ENCODE measurements at regions not wholly inside any gene's neighbourhood (a gene's known extent, or its start where the extent isn't known, plus 50 kb on each side); places are given as distances from the start of the nearest gene placed in this dataset.

DNA sequence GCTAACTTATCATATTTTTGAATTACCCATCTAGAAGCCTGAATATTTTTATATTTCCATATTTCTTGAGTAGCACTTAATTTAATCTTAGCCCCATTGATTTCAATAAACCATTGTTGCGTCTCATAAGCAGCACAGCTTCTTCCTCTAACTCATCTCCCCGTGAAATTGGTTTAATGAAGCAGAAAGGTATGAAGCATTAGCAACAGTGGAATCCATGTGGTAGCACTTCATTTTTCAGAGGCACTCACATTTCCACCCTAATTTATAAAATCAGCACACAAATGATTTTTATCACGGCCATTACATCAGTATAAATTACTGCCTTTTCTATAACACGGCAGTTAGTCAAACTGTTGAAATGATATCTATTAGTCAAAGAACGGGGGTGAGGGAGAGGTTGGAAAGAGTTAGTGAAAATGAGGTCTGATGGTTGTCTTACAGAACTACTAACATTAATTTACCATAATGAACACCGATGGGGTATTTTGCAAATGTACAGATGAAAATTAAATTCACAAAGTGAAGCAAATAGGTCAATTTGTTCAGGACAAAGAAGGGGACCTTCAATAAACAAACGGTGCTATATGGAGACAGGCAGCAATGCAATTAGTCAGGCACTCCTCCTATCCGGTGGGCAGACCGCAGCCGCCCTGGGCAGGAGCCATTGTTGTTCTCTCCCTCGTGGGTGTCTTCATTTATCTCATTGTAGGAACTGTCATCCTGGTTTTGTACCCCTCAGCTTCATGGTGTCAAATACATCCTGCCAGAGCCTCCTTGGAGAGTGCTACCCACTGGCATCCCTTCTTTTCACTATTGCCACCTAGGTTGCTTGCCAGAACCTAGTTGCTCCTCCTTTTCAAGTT lies 205.7 kb downstream of the SOX3 start:
- TF ChIP-seq, protein P1, sequence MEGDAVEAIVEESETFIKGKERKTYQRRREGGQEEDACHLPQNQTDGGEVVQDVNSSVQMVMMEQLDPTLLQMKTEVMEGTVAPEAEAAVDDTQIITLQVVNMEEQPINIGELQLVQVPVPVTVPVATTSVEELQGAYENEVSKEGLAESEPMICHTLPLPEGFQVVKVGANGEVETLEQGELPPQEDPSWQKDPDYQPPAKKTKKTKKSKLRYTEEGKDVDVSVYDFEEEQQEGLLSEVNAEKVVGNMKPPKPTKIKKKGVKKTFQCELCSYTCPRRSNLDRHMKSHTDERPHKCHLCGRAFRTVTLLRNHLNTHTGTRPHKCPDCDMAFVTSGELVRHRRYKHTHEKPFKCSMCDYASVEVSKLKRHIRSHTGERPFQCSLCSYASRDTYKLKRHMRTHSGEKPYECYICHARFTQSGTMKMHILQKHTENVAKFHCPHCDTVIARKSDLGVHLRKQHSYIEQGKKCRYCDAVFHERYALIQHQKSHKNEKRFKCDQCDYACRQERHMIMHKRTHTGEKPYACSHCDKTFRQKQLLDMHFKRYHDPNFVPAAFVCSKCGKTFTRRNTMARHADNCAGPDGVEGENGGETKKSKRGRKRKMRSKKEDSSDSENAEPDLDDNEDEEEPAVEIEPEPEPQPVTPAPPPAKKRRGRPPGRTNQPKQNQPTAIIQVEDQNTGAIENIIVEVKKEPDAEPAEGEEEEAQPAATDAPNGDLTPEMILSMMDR (conservative IDR thresholded peaks at IDR 0.05; ENCODE audit: low read length), result no peak
- TF ChIP-seq EZH2phosphoT487 (IDR thresholded peaks at IDR 0.05; ENCODE audit: borderline replicate concordance), result no peak
